A204.1 (cell line): ENCODE measurements at regions not wholly inside any gene's neighbourhood (a gene's known extent, or its start where the extent isn't known, plus 50 kb on each side); places are given as distances from the start of the nearest gene placed in this dataset.

ENCODE experiments used
- FAIRE-seq: peaks from 2 replicates; lab custom pipeline; 2012; peaks lifted over from hg19 to GRCh38; lab: Jason Lieb, UNC

- FAIRE-seq: no peak
Measured at GRCh38 chr4:147362938-147363337, 118.0 kb upstream of the EDNRA start.

- FAIRE-seq: no peak
Measured at GRCh38 chr4:147363514-147363913, 117.4 kb upstream of the EDNRA start.

GRCh38 chr4:147365396-147365795 lies 115.5 kb upstream of the EDNRA start:
- no peak for FAIRE-seq

GRCh38 chr4:147366164-147366563 lies 114.7 kb upstream of the EDNRA start:
- FAIRE-seq: no peak

GRCh38 chr4:147367891-147368290 lies 113.0 kb upstream of the EDNRA start:
- no peak for FAIRE-seq

GRCh38 chr4:147368948-147369347 lies 111.9 kb upstream of the EDNRA start:
- no peak for FAIRE-seq

- no peak for FAIRE-seq
Measured at GRCh38 chr4:147370473-147370872, 110.4 kb upstream of the EDNRA start.

GRCh38 chr4:147370881-147371280 lies 110.0 kb upstream of the EDNRA start:
- FAIRE-seq: no peak

- FAIRE-seq: no peak
Measured at GRCh38 chr4:147371661-147372060, 109.2 kb upstream of the EDNRA start.

GRCh38 chr4:147378780-147379179 lies 102.1 kb upstream of the EDNRA start:
- no peak for FAIRE-seq

GRCh38 chr4:147381749-147382148 lies 99.1 kb upstream of the EDNRA start:
- FAIRE-seq: no peak

- FAIRE-seq: no peak
Measured at GRCh38 chr4:147388018-147388417, 92.9 kb upstream of the EDNRA start.

GRCh38 chr4:147396105-147396504 lies 84.8 kb upstream of the EDNRA start:
- no peak for FAIRE-seq

GRCh38 chr4:147398556-147398955 lies 82.3 kb upstream of the EDNRA start:
- FAIRE-seq: no peak

GRCh38 chr4:147400721-147401120 lies 80.2 kb upstream of the EDNRA start:
- FAIRE-seq: no peak

GRCh38 chr4:147401221-147401620 lies 79.7 kb upstream of the EDNRA start:
- FAIRE-seq: no peak

- FAIRE-seq: no peak
Measured at GRCh38 chr4:147407261-147408045, 73.4 kb upstream of the EDNRA start.

- no peak for FAIRE-seq
Measured at GRCh38 chr4:147408189-147408588, 72.7 kb upstream of the EDNRA start.

- no peak for FAIRE-seq
Measured at GRCh38 chr4:147409350-147409749, 71.5 kb upstream of the EDNRA start.

GRCh38 chr4:147418226-147418625 lies 62.7 kb upstream of the EDNRA start:
- FAIRE-seq: no peak

- no peak for FAIRE-seq
Measured at GRCh38 chr4:147421456-147421855, 59.4 kb upstream of the EDNRA start.

- no peak for FAIRE-seq
Measured at GRCh38 chr4:147423229-147423628, 57.7 kb upstream of the EDNRA start.

- FAIRE-seq: no peak
Measured at GRCh38 chr4:147425019-147425418, 55.9 kb upstream of the EDNRA start.

GRCh38 chr4:147428583-147428982 lies 52.3 kb upstream of the EDNRA start:
- no peak for FAIRE-seq

GRCh38 chr4:147430111-147430510 lies 50.8 kb upstream of the EDNRA start:
- no peak for FAIRE-seq
